GM12878 (cell line): ENCODE measurements at regions not wholly inside any gene's neighbourhood (a gene's known extent, or its start where the extent isn't known, plus 50 kb on each side); places are given as distances from the start of the nearest gene placed in this dataset.
"Not testable (repeated sequence)": the region's sequence is repeated elsewhere in the genome, so short reads cannot be mapped to it uniquely, and the experiment has no call there.

Source experiments
- ATAC-seq: fragments of 200-7000 bp; cut with Tn5 transposase; 3 replicates; pipeline ENCODE4 v1.9.1; 2020; ENCODE audit warnings: mild to moderate bottlenecking, moderate library complexity
- BruUV-seq: library from RNA; stranded (reverse); fragments of 400-500 nt; replicated peaks from 2 replicates; lab custom pipeline; 2021; lab: Mats Ljungman, UMichigan
- CTCF ChIA-PET: fragments of 300-600 bp; sonication (Branson Sonifier 250); formaldehyde crosslinking; extraction: SDS; loops from one replicate; lab custom pipeline; 2021; ENCODE audit warnings: inconsistent platforms; lab: Yijun Ruan, JAX
- POLR2A ChIA-PET: fragments of 350-600 bp; formaldehyde crosslinking; extraction: SDS; loops from one replicate; lab custom pipeline; 2021; ENCODE audit warnings: inconsistent platforms; lab: Charles Lee
- RAD21 ChIA-PET: fragments of 300-600 bp; sonication (Branson Sonifier 250); formaldehyde crosslinking; loops from one replicate; lab custom pipeline; 2023; ENCODE audit warnings: antibody characterized with exemption; ENCODE audit not compliant: unreplicated experiment; lab: Charles Lee
- SMC1A ChIA-PET: fragments of 300-600 bp; sonication (Branson Sonifier 250); formaldehyde crosslinking; loops from one replicate; lab custom pipeline; 2023; ENCODE audit not compliant: unreplicated experiment, uncharacterized antibody; lab: Charles Lee
- DNase-seq: peaks from one replicate; pipeline ENCODE4 v3.0.0-alpha.2; 2011; ENCODE audit warnings: low read depth, low spot score
- FAIRE-seq: peaks from 3 replicates; lab custom pipeline; 2011; peaks lifted over from hg19 to GRCh38; lab: Jason Lieb, UNC
- H2AFZ ChIP-seq: 2 replicates; pipeline ENCODE4 v1.6.0; 2011; ENCODE audit warnings: low read depth, low read length, control low read depth; ENCODE audit not compliant: control insufficient read depth
- H3K27ac ChIP-seq: 2 replicates; pipeline ENCODE4 v1.5.1; 2011; ENCODE audit warnings: control low read depth; ENCODE audit not compliant: control insufficient read depth, insufficient read depth
- H3K27me3 ChIP-seq, 2 experiments: replicated peaks in 1 of 2; 2 replicates each; pipeline versions ENCODE4 v1.6.0 to v1.6.1; 2011; ENCODE audit warnings: low read length in 1 of 2; ENCODE audit not compliant: control insufficient read depth in 2 of 2, insufficient read depth in 2 of 2
- H3K36me3 ChIP-seq, 2 experiments: 2 replicates each; pipeline ENCODE4 v1.5.1; 2011; ENCODE audit warnings: low read length in 1 of 2; ENCODE audit not compliant: control insufficient read depth in 2 of 2, insufficient read depth in 2 of 2
- H3K4me1 ChIP-seq: 2 replicates; pipeline ENCODE4 v1.6.1; 2011; ENCODE audit warnings: mild to moderate bottlenecking, low read length, moderate library complexity, mixed read lengths; ENCODE audit not compliant: control insufficient read depth, insufficient read depth
- H3K4me2 ChIP-seq: 2 replicates; pipeline ENCODE4 v1.6.0; 2011; ENCODE audit warnings: control low read depth; ENCODE audit not compliant: control insufficient read depth, insufficient read depth
- H3K4me3 ChIP-seq: fragments of 200-600 bp; sonication (generic); 2 replicates; pipeline ENCODE4 v1.5.1; 2016
- H3K79me2 ChIP-seq: 2 replicates; pipeline ENCODE4 v1.6.0; 2011; ENCODE audit warnings: low read length; ENCODE audit not compliant: control insufficient read depth, insufficient read depth
- H3K9ac ChIP-seq: 2 replicates; pipeline ENCODE4 v1.8.0; 2011; ENCODE audit warnings: low read length, control low read depth, mixed read lengths; ENCODE audit not compliant: control insufficient read depth, insufficient read depth
- H3K9me3 ChIP-seq: replicated peaks from 3 replicates; pipeline ENCODE4 v1.5.1; 2011; ENCODE audit warnings: mild to moderate bottlenecking, low read length; ENCODE audit not compliant: control insufficient read depth, insufficient read depth
- H4K20me1 ChIP-seq: 2 replicates; pipeline ENCODE4 v1.6.0; 2011; ENCODE audit not compliant: control insufficient read depth, insufficient read depth
- ESRRA ChIP-seq: IDR thresholded peaks from 2 replicates; pipeline ENCODE4 v1.6.1; 2012; ENCODE audit warnings: mild to moderate bottlenecking, low read length, improper control_type of control experiment
- FOS ChIP-seq: IDR thresholded peaks from 3 replicates; pipeline ENCODE4 v1.6.1; 2011; ENCODE audit warnings: borderline replicate concordance; ENCODE audit not compliant: insufficient read length; ENCODE audit errors: extremely low read depth
- FOXK2 ChIP-seq: fragments of 450-650 bp; IDR thresholded peaks from 2 replicates; pipeline ENCODE4 v1.6.1; 2017; ENCODE audit warnings: mild to moderate bottlenecking, moderate library complexity
- HCFC1 ChIP-seq: fragments of 150-350 bp; IDR thresholded peaks from 2 replicates; pipeline ENCODE4 v1.6.1; 2014; ENCODE audit warnings: low read length
- JUNB ChIP-seq: IDR thresholded peaks from 2 replicates; pipeline ENCODE4 v1.6.1; 2016; ENCODE audit warnings: antibody characterized with exemption, mild to moderate bottlenecking
- NRF1 ChIP-seq: conservative IDR thresholded peaks from 2 replicates; pipeline ENCODE4 v1.6.1; 2011; ENCODE audit warnings: mild to moderate bottlenecking, low read depth, low read length, improper control_type of control experiment
- RBBP5 ChIP-seq: fragments of 200-600 bp; sonication (generic); conservative IDR thresholded peaks from 2 replicates; pipeline ENCODE4 v1.6.1; 2016
- ZNF622 ChIP-seq: fragments of 450-650 bp; IDR thresholded peaks from 2 replicates; pipeline ENCODE4 v1.6.1; 2017; ENCODE audit warnings: mild to moderate bottlenecking, inconsistent platforms
- WGBS: methylation state at CpG from one replicate; pipeline ENCODE4 v1.1.6; 2016; ENCODE audit warnings: low lambda C conversion rate; ENCODE audit not compliant: insufficient replicate concordance, insufficient coverage; ENCODE audit errors: missing lambda C conversion rate; 5-methylcytosine and 5-hydroxymethylcytosine counted together
- in situ Hi-C: fragments of 300-500 bp; cut with MboI; formaldehyde crosslinking; loops from 9 replicates; pipeline ENCODE4 v1.14.3; 2018; ENCODE audit warnings: mixed read lengths
- intact Hi-C: fragments of 100-400 bp; cut with micrococcal nuclease; formaldehyde crosslinking; loops from one replicate; pipeline ENCODE4 v1.14.2; 2022; ENCODE audit not compliant: unreplicated experiment

DNA sequence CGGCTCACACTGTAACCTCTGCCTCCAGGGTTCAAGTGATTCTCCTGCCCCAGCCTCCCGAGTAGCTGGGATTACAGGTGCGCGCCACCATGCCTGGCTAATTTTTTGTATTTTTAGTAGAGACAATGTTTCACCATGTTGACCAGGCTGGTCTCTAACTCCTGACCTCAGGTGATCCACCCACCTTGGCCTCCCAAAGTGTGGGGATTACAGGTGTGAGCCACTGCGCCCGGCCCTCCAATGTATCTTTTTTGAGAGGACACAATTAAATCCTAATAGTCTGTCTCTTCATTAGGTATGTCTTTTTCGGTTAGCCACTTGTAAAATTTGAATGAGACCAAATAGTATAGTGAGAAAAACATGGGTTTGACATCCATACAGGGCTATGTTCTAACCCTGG lies 370.1 kb downstream of the RPS6KC1 start:
- in situ Hi-C loops, H2AFZ ChIP-seq, H3K9ac ChIP-seq, CTCF ChIA-PET, RAD21 ChIA-PET, H3K9me3 ChIP-seq, H3K36me3 ChIP-seq, POLR2A ChIA-PET, ATAC-seq, H3K4me1 ChIP-seq, H3K4me2 ChIP-seq, H4K20me1 ChIP-seq, FAIRE-seq, DNase-seq, H3K27me3 ChIP-seq, H3K79me2 ChIP-seq, SMC1A ChIA-PET, BruUV-seq, H3K4me3 ChIP-seq, H3K27ac ChIP-seq, intact Hi-C loops: not testable (repeated sequence)
- WGBS = 44% methylated on average over 7 of the region's 7 CpGs

DNA sequence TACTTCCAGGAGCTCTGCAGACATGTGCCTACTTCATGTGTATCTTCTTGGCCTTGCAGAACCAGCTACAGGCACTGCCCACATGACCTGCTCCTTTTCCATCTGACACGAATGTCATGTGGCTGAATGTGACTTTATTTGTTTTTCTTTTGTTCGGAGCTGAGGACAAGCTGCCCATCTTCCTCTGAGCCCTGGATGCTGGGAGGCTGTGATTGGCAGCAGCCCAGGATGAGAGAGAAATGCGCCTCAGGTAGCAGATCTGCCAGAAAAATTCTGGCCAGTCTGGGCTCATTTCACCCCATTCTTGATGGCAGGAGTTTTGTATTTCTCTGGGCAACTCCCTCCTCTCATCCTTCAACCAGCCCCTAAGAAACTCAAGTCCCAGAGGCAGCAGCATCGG lies 372.0 kb downstream of the RPS6KC1 start:
- Histone ChIP-seq H3K27me3 (no peaks in the 10 kb centered on the region; a peak in 1 of 4 replicates), H3K4me1 (no peaks in the 10 kb centered on the region), H3K9ac (no peak overlapping the region), H3K4me3 (no peak overlapping the region), H3K27ac (no peak overlapping the region), H3K9me3 (no peaks in the 10 kb centered on the region), H4K20me1 (no peaks in the 10 kb centered on the region; the same call in 1 of the 2 replicates), H3K79me2 (no peaks in the 10 kb centered on the region), H3K36me3 (no peaks in the 10 kb centered on the region), H3K4me2 (no peak overlapping the region), H2AFZ (no peak overlapping the region)
- in situ Hi-C loops (no loop called here), intact Hi-C loops (no loop called here)
- no TSS peak for BruUV-seq
- DNase-seq (no peak), ATAC-seq (no peak), FAIRE-seq (no peak)
- CTCF ChIA-PET = no interaction called here
- RAD21 ChIA-PET = interaction anchor here (1.0 kb wide), 1 partner anchor 51 kb away, joined by 3 read pairs; no protein-coding TSS in a partner anchor
- 16% methylated on average over 4 of the region's 4 CpGs for WGBS
- TF ChIP-seq NRF1 = no peak
- no peak for TF ChIP-seq FOS
- no peak for TF ChIP-seq HCFC1
- TF ChIP-seq FOXK2 = no peak
- TF ChIP-seq ZNF622 = no peak
- no peak for TF ChIP-seq ESRRA
- no peak for TF ChIP-seq RBBP5
- no peak for TF ChIP-seq JUNB
- POLR2A ChIA-PET = no interaction called here
- SMC1A ChIA-PET = interaction anchor here (0.9 kb wide), 1 partner anchor 9 kb away, joined by 3 read pairs; no protein-coding TSS in a partner anchor
